C4-2B (cell line): ENCODE measurements at regions not wholly inside any gene's neighbourhood (a gene's known extent, or its start where the extent isn't known, plus 50 kb on each side); places are given as distances from the start of the nearest gene placed in this dataset.

Source experiments
- H3K27ac ChIP-seq: fragments of 450-650 bp; 2 replicates; pipeline ENCODE4 v1.5.1; 2017
- CTCF ChIP-seq: fragments of 450-650 bp; conservative IDR thresholded peaks from 2 replicates; pipeline ENCODE4 v1.5.1; 2017; ENCODE audit warnings: mild to moderate bottlenecking
- ZFX ChIP-seq: fragments of 450-650 bp; IDR thresholded peaks from 2 replicates; pipeline ENCODE4 v1.6.1; 2017

- no peak overlapping the region for H3K27ac ChIP-seq
- no peak for TF ChIP-seq CTCF
- TF ChIP-seq ZFX, result no peak
Measured at GRCh38 chr4:67071641-67072040, 473.7 kb downstream of the CENPC start.

DNA sequence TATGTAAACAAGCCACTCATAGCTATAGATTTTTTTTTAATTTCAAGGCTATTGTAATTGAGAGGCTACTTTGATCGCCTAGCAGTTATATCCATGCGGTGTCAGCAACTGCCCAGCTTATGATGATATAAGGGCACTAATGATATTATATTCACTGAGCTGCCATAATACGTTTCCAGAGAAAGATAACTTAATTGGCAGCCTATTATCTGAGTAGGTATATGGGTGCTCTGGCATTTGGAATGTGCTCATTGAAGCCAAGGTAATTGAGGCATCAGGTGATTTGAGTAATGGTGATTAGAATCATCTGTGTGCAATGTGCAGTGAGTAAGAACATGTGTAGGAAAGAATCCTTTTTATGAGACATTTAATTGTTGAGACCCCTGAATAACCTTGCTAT lies 490.0 kb downstream of the CENPC start:
- no peak overlapping the region for H3K27ac ChIP-seq
- TF ChIP-seq ZFX (no peak), CTCF (no peak)

DNA sequence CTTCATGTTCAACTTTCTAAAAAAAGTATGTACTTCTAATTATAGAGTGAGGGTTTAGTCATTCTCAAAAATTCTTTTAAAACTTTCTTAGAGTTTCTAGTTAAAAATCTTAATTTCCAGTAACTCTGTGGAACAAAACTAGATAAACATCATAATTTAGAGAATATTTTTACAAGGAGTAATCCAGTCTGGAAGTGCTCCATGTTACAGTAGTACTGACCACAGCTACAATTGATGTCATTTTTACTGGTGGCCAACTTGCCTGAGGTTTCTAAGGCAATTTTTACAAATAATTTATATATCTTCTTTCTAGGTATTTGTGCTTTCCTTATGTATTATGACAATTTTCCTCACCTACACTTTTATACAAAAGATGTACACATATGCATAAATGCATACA lies 490.4 kb downstream of the CENPC start:
- no peak for TF ChIP-seq CTCF
- no peak overlapping the region for H3K27ac ChIP-seq

DNA sequence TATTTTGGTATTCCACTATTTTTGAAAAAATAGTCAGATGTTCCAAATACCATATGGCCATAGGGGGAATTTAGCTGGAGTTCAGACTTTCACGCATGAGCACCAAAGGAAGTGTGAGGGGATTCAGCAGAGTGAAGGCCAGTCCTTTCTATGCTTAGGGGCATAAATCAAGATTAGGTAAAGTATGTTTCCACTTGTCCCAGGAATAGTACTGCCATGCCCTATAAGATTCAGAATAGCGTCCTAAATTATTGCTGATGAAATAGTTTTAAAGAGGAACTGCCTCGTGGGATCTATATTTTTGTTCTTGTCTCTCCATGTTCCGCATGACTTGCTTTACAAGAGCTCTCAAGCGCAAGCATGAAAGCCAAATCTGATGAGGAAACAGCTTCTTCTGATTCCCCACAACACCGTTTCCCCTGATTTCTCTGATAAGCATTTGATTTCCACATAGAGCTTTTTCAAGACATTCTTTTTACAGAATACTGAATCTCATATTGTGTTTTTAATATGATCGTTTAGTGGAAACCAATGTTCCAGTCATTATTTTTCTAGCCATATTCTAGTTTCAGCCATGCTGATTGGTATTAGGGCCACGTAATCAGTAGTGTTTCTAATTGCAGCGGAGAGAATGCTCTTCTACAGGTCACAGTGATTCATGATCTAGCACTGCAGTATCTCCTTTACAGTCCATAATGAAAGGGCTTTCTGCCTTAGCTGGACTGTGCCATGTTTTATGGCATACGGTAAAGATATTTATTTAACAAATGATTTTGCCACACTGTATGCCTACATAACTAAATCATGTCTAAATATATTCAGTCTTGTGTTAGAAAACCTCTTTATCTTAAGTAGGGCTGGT lies 492.3 kb downstream of the CENPC start:
- H3K27ac ChIP-seq, result no peak overlapping the region
- TF ChIP-seq CTCF, result no peak
- TF ChIP-seq ZFX, result no peak

DNA sequence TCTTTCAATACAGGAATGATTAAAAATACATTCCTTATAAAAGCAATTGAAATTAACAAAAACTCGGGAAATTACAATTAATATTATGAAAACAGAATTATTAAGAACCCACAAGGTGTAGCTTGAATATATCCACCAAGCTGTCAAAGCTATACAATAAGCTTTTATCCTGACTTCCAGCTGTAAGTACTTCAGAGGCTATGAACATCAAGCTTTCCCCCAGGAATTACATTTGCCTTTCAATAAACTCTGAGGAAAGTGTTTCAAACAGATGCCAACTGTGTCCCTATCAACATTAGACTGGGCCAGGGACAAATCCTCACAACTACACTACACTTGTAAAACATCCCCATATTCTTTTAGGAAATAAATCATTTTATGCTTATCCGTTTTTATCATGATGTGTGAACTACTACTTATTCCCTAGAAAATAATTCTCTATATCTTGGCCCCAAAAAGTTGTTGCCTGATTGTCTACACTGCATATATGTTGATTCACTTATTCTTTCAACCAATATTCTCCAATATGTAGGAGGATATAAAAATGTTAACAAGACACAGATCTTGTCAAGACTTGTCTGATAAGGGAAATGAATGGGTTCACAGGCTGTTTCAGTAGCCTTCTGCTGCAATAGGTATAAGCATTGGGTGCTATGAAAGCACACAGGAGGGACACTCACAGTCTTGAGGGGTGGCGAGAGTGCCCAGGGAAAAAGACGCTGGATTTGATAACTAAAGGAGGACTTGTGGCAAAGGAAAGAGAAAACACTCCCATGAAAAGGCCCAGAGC lies 494.1 kb downstream of the CENPC start:
- H3K27ac ChIP-seq, result no peak overlapping the region
- TF ChIP-seq ZFX (no peak), CTCF (no peak)

GRCh38 chr4:67049446-67049845 lies 495.9 kb downstream of the CENPC start:
- TF ChIP-seq CTCF (no peak), ZFX (no peak)

DNA sequence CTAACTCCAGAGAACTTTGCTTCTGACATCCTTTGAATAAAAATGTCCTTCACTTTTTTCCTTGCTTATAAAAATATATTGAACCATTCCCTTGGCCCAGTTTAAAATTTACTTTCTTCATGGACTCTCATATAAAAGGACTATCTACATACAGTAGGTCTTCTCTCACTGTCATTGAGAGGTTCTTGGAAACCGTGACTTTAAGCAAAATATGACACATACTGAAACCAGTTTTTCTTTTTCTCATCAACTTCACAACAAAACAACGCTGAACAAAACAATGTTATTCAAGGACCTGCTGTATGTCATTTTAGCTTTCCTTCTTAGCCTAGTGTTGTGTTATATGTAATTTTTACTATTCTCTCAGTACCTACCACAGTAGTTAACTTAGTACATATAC lies 496.8 kb downstream of the CENPC start:
- no peak overlapping the region for H3K27ac ChIP-seq
- TF ChIP-seq CTCF (no peak), ZFX (no peak)

More at GRCh38 chr4:67049446-67049845, 495.9 kb downstream of the CENPC start:
- H3K27ac ChIP-seq, result no peak overlapping the region
